ENCODE measurements at regions not wholly inside any gene's neighbourhood (a gene's known extent, or its start where the extent isn't known, plus 50 kb on each side); places are given as distances from the start of the nearest gene placed in this dataset.

DNA sequence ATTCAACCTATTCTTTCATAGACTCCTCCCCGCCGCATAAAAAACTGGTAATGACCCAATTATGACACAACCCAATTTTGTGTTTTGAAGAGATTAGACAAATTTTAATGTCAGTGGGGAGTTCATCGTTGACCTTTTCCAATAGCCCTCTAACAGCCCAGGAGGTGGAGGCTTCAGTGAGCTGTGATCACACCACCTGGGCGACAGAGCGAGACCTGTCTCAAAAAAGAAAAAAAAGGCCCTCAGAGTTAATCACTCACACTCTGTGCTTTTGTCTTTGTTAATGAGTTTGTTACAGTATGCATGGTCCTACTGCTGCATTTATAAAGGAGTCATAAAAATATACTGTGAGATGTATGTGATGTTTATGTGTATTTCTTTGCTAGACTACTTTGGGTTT, 510.6 kb downstream of the CPS1 start:
- no peak for DNase-seq (ENCODE audit: low spot score)

DNA sequence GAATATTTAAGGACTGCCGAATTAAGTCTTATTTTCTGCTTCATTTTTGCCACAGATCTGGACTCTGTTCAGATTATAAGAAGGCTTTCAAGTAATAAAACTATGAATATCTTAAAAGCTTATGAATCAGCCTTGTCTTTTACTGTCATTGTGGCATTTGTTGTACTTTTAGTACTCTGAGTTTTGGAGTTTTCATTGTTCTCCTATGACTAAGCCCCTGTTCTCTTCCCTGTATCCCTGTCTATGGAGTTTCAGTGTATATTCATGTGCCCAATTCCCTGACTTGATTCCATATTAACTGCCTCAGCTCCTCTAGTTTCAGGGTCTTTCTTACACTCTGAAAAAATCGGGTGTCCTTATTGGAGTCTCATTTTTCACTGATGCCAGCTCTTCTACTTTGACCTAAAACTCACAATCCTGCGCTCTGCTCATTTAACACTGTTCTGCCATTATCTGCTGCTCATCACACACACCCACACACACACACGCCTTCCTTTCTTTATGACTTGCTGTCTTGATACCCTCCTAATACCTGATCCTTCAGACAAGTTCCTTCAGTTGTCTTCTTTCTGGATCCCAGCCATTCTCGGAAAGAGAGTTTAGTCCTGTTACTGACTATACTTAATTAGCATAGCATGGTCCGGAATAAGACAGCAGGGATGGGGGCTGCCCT, 511.8 kb downstream of the CPS1 start:
- no peak for DNase-seq (ENCODE audit: low spot score)

DNA sequence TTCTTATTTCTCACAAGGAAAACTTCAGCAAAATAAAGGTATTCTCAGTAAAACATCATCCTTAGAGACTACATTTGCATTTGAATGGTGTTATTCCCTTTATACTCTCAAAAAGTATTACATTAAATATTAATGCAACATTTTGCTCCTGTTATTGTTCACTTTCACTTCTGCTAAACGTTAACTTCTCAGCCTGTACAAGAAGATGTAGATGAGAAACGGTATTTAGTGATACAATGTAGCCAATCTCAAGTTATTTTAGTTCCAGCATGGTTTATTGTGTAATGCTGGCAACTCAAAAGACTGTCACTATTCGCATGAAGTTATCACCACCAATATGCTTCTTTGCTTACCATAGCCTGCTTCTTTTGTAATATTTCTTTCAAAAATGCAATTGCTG, 514.1 kb downstream of the CPS1 start:
- DNase-seq (ENCODE audit: low spot score): no peak

DNA sequence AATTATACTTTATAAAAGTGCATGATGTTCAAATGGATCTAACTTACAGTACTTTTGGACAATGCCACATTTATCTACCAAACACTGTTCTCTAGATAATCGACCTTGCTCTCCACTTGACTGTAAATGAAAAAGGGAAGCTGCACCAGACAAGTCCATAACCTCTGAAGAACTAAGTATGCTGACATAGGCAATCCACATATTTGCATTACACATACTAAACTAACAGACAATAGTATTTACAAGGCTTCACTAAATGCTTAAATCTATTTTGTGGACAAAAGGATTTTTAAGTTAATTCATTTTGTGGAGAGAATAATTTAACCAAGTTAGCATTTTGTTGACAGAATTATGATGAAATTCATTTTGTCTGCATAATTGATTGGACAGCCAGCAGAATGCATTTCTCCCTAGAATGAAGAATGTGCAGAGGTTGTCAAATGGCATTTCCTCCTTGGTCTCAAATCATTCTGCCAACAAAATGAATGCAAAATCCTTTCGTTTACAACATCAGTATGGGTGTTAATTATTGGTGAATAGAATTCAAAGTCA, 520.9 kb downstream of the CPS1 start:
- no peak for DNase-seq (ENCODE audit: low spot score)

DNA sequence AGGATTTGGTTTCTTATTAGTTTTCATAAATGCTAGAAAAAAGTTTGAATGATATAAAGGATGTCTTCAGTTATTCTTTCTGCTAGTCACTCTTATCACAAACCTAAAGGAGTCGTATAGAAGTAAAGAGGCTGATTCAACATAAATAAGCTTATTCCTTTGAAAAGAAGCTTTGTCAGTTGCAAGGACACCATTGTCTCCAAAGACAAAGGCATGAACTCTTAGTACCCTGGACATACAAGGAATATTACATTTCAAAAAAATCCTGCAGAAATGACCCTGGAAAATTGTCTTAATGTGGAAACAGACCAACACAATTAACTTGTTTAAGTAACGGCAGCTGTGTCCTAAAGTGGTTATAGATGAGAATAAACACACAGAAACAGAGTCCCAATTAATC, 528.0 kb downstream of the CPS1 start:
- DNase-seq (ENCODE audit: low spot score): no peak

DNA sequence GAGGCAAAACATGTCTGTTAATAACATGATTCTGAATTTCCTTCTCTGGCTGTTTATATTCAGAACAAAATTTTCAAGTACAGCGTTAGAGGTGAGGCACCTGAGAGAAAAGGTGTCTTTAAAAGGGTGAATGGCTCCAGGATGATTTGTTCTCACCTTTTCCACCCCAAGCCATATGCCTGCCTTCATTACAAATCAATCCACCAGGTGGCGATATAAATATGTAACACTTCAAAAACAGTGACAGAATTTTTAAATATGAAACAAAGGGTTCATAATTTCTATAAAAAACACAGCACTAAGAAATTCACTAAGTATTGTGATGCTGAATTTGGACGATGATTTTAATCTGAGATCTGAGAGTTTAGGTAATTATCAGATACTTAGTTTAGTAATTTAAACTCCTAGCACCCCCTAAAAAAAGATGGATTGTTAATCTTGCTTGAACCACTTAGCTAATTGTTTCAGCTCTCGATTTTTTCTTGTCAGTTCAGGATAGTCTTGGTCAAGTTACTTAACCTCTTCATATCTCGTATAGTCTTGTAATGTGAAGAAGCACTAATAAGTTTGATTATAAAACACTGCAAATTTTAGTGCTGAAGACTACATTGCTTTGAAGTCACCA, 528.8 kb downstream of the CPS1 start:
- no peak for DNase-seq (ENCODE audit: low spot score)

DNA sequence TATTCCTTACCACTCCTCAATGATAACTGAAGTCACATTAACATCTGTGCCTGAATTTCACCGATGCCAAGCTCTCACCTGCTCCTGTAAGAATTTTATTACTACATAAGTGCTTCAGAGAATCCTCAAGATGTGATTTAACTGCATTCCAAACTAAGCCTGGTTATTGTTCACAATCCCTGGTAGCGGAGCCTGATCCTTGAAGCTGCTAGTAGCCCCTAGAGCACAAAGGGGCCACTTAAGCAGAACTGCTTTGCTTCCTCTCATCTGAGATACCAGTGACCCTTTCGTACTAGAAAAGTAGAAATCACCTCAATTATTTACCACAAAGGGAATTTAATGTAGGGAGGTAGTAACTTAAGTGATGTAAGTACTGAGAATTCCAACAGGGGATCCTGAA, 529.6 kb downstream of the CPS1 start:
- no peak for DNase-seq (ENCODE audit: low spot score)

DNA sequence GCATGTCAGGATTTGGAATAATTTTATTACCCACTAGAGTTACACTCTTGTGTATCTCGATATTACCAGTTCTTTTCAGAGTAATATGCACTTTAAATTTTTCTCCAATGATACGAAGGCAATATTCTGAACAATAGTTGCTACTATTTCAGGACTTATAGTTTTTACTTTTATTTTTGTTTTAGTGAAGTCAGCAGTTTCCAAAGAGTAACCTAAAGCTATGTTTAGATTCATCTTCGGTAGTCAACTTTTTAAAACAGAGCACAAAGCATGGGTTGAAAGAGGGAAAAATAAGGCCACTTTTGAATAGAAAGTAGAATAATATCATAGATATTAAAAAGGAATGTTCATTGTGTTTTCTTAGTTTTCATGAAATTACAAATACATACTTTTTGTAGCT, 532.7 kb downstream of the CPS1 start:
- DNase-seq (ENCODE audit: low spot score): no peak

DNA sequence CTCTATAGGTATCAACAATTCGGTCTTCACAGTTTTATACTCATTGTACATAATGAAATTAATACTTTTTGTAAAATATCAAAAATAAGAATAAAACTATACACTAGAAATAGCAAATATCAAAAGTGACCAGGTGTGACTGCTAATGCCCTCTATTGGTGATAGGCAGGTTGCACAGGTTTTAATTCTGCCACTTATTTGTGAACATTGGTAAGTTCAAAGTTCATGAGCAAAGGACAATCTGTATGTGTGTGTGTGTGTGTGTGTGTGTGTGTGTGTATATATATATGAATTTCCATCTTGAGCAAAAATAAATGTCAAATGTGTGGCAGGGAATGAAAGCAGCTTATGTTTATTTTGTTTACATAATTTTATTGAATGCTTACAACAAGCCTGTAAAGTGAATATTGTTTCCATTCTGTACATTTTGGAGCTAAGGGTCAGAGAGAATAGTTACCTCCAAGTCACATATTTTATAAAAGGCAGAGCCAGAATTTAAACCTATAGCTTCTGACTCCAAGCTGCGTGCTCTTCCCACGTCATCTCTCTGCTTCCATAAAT, 537.4 kb downstream of the CPS1 start:
- no peak for DNase-seq (ENCODE audit: low spot score)

DNA sequence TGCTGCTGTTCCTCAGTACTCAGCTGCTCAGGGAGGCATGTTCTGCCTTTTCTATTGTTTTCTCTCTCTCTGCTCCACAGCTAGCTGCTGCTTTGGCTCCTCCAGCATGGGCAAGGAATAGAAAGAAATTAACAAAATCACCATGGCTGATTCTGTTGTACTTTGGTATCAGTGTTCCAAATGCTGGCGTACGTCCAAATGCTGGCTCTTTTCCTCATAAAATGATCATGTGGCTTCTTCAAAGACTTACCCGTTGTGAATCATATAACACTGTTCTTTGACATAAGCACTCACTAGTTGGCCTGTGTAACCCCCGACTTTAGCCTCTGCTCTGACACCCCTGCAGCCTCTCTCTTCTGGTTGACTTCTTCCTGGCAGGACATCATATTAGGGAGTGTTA, 547.6 kb downstream of the CPS1 start:
- no peak for DNase-seq (ENCODE audit: low spot score)

DNA sequence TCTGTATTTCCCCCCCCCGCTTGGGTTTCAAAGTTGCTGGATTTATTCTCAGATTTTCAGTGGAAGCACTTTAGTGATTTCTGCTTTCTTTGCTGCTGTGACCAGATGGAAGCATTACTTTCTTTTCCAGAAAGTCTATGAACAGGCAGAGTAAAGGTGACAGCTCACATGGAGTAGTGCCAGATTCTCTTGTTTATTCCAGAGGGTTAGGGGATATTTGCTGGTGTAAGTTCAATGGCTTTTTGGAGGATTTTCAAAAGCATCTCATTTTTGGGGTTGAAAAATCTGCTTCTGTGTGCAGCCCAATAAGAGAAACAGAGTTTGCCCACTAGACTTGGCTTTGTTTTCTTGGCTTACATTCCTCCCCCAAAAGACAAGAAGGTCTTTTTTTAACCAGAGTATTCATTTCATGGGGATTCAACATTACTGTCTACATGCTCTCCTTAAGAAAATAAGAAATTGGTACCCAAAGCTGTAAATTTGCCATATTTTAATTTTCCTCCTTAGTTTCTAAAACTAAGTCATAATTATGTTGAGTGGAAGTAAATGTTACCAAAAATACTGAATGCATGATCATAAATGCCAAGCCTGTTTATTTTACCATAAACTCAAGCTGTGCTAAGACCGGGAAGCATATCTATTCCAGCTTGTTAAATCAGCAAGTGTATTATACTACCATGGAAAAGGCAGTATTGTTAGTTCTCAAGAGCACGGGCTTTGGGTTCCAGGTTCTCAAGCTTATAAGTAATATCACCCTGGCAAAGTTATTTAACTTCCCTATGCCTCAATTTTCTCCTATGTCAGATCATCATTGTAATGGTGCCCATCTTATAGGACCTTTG, 557.2 kb downstream of the CPS1 start:
- no peak for DNase-seq (ENCODE audit: low spot score)

DNA sequence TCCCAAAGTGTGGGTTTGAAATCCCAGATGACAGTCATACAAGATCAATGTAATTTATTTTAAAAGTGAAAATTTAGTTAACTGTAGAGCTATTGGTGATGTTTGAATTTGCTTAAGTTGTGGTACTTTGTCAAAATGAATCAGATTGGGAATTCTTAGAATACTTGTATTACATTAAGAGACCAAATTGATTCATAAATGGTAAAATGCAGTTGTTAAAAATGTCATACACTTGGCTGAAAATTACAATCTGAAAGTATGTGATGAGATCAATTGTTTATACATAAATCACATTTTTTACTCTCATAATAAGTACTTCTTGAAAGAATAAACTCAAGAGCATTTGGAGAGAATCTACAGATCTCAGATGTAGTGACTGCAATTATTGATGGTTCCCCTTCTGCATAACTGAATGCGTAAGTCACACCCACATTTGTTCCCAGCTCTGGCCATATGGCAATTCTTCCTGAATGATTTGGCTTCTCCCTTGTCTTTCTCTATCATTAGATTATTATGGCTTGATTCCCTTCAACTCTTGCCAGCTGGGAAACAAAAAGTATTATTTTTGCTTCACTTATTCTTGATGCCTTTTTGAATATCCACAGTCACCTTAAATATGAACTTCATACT, 558.5 kb downstream of the CPS1 start:
- no peak for DNase-seq (ENCODE audit: low spot score)

DNA sequence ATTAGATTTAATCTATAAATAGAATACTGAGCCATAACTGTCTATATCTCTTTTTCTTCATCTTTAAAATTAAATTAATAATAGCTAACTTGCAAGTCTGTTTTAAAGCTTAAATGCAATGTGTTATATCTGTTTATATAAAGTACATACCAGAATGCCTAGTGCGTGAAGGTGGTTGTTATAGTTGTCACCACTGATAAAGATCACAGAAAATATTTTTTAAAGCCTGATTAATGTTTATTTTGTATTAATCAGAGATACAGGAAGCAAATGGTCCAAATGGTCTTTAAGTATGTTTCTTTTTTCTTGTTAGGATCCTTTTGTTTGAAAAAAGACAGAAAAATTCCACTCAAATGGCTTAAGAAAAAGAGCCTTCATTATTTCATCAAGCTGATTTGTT, 560.6 kb downstream of the CPS1 start:
- no peak for DNase-seq (ENCODE audit: low spot score)

DNA sequence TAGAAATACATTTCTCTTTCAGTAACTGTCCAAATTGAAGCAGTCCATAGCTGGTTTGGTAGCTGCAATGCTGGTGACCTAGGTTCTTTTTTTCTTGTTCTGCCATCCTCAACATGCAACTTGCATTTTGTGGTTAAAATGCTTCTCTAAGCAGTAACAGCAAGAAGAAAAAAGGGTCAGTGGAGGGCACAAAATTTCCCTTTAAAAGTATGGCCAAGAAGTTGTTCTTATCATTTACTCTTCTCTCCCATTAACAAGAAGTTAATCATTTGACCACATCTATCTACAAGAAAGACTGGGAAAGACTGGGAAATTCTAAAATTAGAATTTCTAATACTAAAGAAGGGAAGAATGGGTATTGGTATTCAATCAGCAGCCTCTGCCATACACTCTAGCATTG, 569.9 kb downstream of the CPS1 start:
- DNase-seq (ENCODE audit: low spot score): no peak

DNA sequence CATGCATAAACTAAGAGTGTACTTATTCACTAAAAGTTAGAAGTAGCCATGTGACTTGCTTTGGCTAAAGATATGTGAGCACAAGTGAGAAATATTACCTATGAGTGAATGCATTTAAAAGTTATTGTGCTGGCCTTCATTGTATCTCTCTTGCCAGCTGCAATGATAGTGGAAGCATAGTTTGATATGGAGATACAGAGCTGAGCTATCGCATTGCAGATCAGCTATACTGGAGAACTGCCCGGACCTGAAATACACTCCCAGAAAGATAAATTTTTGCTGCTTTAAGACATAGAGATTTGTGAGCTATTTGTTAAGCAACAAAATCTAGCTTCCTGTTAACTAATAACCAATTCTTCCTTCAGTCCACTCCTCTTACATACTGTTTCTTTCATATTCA, 571.1 kb downstream of the CPS1 start:
- no peak for DNase-seq (ENCODE audit: low spot score)

DNA sequence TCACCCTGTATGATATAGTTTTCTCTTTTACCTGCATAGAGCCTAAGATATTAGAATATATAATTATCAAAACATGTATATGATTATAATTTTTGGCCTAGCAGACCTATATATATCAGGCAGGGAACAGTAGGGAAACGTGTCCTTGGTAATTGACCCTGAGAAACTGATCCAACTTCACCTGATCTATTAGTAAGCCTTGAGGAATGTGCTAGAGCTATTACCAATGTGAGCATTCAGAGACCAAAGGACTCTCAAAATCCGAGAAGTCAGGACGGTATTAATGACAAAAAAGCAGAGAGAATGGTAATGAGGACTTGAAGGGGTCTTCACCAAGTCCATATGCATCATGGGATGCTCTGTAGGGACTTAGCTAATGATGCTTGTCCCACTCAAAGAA, 571.9 kb downstream of the CPS1 start:
- DNase-seq (ENCODE audit: low spot score): no peak

DNA sequence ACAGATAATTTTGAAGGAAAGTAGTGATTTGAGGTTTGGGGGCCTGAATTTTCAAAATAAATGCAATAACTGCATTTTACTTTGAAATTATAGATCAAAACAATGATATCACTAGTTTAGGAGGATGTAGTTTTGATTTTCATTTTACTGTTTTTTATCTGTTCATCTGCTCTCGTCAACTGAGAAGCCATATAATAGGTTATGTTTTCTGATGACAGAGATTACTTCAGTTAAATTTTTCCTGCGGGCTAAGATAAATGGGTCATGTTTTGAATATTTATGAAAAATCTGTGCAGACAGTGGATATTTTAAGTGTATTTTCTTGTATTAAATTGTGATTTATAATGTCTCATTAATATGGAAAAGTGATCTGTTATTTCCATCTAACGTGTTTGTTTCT, 573.4 kb downstream of the CPS1 start:
- DNase-seq (ENCODE audit: low spot score): no peak

DNA sequence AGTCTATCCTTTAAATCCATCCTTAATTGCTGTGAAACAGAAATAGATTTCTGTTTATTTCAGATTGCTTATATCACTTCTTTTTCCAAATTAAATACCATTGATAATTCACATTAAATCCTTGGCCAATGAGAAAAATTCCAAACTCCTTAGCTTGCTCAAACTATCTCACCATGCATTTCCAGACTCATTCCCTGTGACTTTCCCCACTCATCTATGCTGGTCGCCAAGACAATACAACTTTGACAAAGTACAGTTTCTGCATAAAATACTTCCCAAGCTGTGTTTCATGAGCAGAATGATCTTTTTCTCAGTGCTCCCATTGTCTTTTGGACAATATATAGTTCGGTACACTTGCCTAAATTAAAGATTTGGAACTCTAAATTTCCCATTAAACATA, 575.6 kb downstream of the CPS1 start:
- no peak for DNase-seq (ENCODE audit: low spot score)

DNA sequence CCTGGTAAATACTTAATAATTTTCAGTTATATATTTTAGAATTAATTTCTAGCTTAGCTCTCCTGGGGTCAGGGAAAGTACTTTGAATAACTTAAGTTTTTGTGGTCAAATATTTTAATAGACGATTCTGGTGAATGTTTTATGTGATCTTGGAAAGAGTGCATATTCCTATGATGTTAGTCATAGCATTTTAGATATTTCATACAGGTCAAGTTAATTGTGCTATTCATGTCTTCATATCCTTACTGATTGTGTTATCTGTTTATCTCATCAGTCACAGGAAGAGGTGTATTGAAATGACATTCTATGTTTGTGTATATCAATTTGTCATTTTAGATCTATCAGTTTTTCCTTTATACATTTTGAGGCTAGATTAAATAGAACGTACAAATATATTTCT, 576.2 kb downstream of the CPS1 start:
- no peak for DNase-seq (ENCODE audit: low spot score)

DNA sequence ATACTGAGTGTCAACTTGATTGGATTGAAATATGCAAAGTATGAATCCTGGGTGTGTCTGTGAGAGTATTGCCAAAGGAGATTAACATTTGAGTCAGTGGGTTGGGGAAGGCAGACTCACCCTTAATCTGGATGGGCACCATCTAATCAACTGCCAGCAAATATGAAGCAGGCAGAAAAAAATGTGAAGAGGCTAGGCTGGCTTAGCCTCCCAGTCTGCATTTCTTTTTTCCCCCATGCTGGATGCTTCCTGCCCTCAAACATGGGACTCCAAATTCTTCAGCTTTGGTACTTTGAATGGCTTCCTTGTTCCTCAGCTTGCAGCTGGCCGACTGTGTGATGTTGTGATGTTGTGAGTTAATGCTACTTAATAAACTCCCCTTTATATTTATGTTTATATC, 577.4 kb downstream of the CPS1 start:
- DNase-seq (ENCODE audit: low spot score): no peak

DNA sequence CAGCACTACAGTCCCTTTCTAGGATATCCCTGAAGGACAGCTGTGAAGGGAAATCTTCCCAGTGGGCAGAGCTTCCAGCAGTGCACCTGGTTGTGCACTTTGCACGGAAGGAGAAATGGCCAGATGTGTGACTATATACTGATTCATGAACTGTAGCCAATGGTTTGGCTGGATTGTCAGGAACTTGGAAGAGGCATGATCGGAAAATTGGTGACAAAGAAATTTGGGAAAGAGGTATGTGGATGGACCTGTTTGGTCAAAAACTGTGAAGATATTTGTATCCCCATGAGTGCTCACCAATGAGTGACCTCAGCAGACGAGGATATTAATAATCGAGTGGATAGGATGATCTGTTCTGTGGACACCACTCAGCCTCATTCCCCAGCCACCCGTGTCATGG, 582.2 kb downstream of the CPS1 start:
- no peak for DNase-seq (ENCODE audit: low spot score)

DNA sequence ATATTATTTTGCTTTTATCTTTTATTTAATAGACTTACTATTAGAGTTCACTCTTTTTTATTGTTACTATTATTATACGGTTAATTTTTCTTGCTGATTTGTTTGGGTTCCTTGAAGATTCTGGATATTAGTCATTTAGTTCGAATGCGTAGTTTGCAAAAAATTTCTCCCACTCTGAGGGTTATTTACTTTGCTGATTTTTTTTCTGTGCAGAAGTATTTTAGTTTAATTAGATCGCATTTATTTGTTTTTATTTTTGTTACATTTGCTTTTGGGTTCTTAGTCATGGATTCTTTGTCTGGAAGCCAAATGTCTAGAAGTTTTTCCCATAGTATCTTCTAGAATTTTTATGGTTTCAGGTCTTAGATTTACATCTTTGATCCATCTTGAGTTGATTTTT, 585.2 kb downstream of the CPS1 start:
- no peak for DNase-seq (ENCODE audit: low spot score)

Measured in hematopoietic multipotent progenitor cell treated with erythropoietin and hydrocortisone succinate and interleukin-3 and kit ligand, for 15 days (in vitro differentiated cells).